ENCODE measurements at regions not wholly inside any gene's neighbourhood (a gene's known extent, or its start where the extent isn't known, plus 50 kb on each side); places are given as distances from the start of the nearest gene placed in this dataset.

DNA sequence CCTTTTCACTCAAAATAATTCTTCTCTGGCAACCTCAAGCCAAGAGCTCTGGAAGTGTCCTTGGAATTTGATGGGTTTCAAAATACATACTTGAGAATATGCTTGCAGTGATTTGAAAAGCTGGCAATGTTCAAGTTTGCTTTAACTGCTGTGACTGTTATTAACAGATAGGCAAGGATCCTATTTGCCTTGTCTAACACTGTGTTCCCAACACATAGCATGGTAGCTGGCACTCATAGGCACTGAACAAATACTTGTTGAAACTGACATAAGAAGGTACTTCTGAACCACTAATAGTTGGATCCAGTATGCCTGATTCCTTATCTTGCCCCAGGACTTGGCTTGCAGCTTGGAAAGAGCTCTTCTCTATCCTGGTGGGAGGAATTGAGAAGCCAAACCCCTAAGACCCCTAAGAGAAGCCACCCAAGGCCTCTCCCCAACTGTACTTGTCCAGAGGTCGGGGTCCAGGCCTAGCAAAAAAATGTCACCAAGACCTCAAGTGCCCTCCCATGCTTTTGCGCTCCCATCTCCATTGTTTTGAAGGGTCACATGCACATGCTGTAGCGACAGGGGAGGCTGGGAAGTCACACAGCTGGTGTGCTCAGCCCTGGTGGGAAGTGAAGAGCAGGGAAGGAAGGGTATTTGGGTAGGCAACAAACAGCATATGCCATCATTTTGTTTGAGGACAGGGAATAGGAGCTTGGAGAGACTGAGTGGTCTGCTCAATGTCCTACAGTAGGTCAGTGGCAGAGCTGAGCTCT lies 118.4 kb upstream of the HAAO start:
- DNase-seq = no peak

DNA sequence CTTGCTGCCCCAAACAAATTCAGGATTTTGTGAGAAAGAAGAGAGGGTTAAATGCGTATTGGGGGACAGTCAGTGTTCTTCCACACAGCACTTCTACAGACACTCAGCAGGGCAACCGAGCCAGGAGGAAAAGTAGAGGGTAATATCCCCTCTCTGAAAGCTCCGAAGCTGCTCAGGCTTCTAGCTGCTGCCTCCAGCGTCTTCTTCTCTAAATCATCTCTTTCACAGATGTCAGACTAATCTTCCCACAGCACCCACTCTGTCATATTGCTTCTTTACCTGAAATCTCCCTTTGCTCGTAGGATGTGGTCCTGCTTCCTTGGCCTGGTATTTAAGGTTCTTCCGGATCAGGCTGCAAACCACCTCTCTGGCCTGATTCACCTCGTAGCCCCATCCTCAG lies 117.6 kb upstream of the HAAO start:
- no peak for DNase-seq

DNA sequence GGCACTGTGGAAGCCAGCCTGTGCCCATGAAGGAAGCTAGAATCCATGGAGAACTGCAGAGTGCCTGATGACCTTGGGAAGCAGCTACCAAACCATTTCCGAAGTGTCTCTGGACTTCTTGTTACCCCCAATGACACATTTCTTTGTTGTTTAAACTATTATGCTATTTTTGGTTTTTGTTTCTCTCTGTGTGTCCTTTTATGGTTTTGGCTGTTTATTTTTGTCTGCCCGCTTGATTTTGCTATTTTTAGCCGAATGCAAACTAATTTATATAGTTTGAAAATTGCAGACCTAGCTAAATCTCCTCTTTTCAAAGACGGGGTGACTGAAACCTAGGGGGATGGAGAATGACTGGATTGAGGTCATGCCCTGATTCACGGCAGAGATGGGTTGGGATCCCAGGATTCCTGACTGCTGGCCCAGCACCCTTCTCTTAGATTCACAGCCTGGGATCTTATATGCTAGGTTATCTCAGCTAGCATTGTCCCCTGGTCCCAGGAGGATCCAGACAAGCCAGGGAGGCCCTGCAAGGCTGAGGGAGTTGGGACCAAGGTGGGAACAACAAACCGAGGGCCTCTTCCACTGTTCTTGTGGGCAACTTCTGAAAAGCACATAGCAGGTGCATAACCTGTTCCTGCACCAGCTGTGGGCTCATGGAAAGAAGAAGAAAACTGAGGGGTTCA lies 116.3 kb upstream of the HAAO start:
- no peak for DNase-seq

DNA sequence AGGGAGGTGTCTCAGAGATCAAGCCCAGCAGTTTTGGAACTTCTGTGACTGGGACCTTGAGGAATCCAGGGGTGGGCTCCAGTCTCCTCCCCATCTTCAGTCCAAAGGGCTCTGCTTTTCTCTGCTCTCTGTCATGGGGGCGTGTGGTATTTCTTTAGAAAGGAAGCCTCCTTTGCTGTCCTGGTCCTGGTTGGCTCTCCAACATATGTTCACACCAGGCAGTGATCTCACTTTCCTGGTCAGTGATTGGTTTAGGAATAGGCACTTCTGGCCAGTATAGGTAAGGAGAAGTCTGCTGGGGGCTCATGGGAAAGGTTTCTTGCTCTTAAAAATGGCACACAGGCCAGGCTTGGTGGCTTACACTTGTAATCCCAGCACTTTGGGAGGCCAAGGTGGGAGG lies 115.5 kb upstream of the HAAO start:
- no peak for DNase-seq

DNA sequence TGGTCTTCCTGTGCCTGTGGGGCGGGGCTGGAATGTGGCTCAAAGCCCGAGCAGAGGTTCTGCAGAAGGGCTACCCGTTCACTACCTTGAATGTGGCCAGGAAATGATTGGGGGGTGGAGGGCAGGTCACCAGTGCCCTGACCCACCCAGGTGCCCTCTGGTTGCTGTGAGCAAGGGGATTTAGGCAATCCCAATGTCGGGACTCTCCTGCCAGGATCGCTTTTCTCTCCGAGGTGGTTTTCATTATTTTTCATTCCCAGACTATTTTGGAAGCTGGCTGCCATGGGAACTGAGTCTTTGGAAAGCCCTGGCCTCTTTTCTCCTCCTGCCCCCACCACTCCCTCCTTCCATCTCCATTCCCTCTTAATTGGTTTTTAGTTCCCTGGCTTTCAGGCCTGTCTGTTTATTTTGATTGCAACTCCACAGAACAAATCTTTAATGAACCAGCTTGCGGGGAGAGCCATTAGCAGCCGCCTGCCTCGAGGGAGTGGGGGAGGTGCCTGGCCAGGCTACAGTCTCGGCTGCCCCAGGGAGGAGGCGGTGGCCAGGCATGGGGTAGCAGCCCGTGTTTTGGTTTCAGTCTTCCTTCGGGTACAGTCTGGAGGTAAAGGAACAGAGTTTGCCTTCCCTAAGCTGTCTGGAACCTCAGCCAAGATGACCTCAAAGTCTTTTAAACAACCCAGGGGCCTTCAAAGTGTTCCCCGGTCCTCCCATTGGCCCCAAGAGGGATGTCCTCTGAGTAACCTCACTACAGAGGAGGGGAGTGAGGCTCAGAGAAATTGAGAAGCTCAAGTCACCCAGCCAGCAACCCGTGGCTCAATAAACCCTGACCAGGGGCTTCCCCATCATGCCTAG lies 114.4 kb upstream of the HAAO start:
- DNase-seq = no peak

DNA sequence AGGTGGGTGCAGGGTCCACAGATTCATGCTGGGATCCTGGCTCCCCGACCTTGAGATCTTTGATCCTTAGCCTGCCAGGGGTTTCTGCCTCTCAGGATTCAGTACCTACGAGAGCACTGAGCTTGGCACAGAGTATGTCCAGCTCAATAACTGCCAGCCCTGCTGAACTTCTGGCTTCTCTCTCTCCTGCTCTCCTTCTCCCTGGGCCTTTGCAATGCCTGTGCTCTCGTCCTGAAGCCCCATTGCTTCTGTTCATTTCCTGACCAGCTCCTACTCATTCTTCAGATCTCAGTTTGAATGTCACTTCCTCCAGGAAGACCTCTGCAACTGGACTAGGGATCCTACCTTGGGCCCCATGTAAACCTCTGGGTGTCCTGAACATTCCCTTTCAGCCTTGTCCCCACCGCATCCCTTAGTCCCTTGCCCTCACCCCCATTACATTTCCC lies 113.8 kb upstream of the HAAO start:
- no peak for DNase-seq

DNA sequence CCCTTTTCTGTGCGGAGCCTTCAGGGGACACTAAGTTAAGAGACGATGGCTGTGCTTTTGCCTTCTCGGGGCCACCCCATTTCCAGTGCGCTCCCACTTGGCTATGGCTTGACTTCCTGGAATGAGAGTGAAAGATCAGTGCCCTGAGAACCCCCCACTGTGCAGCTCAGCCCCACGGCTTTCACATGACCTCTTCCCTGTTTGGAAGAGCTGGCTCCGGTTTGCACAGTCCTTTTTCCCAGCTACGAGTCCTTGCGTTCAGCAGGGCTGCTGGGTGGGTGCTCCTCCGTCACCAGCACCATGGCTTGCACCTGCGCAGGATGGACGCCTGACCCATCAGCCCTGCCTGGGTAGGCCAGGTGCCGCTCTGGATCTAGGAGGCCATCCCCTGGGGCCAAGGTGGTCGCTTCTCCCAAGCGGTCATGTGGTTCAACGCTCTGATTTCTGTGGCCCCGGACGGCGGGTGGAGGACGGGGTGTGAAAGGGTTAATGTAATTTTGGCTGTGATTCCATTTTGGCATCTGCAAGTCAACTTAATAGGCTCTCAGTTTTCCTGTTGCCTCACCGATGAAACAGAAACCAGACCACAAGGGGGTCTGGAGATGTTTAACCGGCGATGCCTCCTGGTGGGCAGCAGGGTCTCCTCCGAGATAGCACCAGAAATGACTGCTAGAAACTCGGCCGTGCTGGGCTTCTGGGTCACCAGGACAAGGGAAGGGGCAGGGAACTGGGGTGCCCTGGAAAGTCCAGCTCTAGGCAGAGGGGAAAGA lies 113.1 kb upstream of the HAAO start:
- DNase-seq = no peak

DNA sequence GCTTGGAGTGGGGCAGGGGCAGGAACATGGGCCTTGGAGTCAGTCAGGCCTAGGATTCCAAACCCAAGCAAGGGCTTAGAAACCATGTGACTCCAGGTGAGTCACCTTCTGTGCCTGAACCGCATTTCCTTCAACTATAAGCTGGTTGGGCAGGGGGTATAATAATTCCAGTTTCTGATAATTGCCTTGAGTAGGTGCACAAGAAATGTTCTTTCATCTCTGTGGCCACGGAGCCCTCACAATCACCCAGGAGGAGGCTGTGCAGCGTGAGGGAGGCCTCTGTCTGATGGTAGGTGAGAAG lies 112.1 kb upstream of the HAAO start:
- DNase-seq = no peak

DNA sequence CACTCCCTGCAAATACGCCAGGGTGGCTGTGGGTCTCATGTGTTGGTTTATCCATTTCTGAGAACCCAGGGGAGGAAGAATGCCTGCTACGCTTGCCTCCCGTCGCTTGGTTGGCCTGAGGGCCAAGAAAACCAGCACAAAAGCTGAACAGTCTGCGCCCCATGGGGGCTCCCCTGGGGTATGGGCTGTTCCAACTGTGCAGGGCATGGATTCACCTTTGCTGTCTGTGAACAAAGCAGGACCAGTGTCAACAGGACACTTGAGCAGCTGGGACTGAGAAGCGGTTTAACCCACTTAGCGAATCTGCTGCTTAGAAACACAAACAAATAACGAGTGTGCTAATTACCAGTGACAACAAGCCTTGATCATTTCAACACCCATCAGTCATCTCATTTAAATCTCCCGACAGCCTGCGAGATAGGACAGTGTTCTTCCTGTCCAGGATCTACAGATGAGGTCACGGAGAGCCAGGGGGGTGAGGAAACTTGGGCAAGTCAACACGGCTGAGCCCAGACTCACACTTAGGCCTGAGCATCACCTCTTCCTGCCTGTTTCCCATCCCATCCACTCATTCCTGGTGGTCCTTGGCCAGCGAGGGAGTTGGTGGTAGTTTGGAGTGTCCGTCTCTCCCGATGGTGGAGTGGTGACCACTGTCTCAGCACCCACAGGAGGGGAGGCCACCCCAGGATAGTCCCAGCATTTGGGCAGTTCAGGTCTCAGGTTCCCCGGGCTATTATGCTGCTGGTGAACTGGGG lies 111.6 kb upstream of the HAAO start:
- DNase-seq = no peak

DNA sequence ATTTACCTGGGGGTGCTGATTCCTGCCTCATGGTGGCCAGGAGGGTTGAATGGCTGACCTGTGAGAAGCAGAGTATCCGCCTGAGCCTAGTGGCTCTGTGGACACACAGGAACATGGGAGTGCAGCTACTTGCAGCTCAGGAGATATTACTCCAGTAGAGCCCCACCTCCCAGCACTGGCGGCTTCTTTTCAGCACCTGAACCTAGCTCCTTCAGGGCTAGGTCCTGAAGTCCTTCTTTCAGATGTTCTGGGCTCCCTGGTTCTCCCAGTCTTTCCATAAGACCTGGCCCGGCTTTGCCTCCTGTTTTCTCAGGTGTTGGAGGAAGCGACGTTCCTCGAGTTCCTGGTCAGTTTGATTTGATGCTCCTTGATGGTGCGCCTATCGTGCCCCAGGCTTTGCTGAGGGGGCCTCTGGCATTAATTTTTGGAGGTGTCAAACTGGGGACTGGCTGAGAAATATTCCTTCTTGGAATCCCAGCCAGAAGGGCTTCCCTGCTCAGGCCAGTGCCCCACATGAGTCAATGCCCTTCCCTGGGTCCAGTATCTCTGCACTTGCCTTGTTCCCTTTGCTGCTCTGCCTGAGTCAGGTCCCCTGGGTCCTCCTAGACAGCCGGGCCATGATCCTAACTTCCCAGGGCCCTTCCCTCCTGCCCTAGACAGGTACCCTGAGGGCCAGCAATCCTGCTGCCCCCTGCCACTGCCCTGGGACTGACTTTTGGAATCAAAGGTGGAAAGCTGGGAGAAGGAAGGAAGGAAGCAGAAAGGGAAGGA lies 110.7 kb upstream of the HAAO start:
- DNase-seq = no peak

DNA sequence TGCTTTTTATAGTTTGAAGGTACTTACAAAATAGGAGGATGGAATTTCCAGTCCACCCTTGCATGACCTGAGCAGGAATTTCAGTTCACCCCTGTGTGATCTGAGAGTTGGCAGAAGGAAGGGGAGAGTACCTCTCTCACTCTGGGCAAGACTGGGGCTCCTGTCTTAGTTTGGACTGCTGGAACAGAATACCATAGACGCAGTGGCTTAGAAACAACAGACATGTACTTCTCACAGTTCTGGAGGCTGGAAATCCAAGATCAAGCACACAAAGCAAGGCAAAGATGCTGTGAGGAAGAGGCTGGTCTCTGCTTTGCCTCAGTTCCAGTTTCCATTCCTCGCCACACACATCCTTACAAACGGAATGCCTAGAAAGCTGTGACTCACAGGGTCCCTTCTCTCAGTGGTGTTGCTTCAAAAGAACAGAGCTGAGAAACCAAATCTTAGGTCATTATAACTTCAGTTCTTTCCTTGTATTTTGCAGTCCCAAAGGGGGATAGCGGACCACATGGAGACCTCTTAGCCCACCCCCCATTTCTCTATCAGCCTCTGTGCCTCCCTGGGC lies 108.8 kb upstream of the HAAO start:
- no peak for DNase-seq

DNA sequence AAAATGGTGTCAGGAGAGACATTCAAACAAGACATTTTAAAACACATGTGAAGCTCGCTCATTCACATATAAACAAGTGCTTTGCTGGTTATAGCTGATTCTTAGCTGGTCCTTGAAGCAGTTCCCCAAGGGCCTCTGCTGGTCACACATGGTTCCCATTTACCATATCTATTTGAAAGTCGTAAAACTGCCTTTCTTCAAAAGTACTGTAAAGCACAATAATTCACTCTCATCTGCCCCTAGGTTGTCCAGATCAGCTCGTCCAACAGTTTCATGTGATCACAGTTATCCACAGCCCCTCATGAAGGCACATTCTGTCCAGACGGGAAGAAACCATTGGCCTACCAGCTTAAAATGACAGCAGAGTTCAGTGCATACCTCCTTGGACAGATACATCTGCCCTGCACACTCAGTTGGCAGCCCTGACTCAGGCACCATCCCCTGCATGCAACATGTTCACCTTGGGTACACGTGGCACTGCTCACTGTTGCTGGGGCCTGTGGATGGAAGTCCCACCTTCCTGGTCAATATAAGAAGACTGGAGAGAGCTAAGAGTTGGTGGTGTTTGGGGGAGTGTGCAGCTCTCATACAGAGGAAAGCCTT lies 108.0 kb upstream of the HAAO start:
- no peak for DNase-seq

DNA sequence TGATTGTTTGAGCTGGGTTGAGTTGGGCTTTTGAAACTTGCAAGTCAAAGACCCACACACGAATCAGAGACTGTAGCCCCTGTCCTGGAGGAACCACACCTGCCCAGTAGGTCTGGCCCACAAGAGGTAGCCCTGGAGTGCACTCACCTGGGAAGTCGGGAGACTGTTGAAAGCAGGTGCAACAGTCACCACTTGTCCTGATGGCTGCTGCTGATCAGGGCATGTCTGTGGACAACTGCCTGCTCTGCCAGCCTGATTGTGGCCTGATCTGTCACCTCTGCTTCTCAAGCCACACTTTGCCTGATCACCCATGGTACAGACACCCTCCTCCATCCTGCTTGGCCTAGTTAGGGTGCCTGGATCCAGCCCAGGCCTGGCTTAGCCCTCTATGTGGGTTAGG lies 105.0 kb upstream of the HAAO start:
- no peak for DNase-seq

DNA sequence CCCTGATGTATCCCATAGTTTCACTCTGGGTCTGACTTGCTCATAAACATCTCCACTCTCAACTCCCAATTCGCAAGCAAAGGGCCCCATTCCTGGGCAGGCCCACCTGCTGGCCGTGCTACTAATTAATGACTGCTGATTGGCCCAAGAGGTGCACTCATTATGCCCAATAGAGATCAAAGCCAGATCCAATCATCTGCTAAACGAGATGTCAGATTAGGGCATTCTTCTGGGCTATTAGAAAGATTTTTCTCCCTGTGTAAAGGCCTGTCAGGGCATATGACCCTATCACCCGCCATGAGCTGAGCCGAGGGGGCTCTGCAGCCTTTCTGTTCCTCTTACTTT lies 103.4 kb upstream of the HAAO start:
- no peak for DNase-seq

DNA sequence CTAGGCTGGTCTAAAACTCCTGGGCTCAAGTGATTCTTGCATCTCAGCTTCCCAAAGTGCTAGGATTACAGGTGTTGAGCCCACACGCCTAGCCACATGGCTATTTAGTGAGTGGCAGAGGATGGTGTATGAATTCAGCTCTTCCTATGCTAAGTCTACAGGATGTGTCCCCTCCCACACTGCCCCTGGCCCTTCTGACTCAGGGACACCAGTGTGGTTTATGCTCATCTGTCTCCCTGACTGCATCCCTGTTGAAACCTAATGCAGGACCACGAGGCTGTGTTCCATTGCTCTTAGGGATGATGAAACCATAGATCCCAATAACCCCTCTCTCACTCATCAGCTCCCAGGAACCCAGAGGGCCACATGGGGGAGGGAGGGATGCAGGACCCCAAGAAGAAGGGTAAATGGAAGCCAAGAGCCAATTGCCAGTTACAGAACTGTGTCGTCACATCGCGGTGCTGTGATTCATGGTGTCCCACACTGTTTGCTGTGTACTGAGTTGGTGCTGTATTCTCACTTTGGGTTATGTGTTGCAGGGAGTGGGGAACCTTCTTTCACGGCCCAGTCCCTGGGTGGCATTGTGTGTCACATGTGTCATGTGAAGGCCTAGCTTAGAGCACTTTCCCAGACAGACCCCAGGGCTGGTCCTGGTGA lies 102.9 kb upstream of the HAAO start:
- DNase-seq = no peak

DNA sequence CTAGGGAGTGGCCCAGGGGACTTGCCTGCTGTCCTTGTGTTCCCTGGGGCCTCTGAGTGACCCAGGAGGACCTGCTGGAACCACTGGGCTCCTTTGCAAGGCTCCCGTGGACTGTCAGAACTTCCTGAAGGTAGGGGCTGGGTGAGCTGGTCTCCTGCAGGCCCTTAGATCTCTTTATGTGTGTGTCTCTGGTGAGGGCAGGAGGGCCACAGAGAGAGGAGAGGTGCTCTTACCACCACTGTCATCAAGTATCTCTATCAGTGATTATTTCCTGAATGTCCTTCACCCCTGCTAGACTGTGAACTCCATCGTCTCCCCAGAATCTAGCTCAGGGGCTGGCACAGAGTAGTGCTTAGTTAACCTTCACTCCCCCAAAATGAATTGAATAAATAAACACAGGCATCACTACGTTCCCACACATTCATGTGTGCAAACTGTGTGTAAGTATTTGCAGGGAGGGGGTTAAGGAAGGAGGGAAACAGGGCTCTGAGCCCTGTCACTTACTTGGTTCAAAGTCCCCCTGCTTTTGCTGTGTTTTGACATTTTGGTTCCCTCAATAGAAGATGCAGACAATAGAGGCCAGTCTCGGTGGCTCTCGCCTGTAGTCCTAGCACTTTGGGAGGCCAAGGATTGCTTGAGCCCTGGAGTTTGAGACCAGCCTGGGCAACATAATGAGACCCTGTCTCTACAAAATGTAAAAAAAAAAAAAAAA lies 100.8 kb upstream of the HAAO start:
- DNase-seq = no peak

DNA sequence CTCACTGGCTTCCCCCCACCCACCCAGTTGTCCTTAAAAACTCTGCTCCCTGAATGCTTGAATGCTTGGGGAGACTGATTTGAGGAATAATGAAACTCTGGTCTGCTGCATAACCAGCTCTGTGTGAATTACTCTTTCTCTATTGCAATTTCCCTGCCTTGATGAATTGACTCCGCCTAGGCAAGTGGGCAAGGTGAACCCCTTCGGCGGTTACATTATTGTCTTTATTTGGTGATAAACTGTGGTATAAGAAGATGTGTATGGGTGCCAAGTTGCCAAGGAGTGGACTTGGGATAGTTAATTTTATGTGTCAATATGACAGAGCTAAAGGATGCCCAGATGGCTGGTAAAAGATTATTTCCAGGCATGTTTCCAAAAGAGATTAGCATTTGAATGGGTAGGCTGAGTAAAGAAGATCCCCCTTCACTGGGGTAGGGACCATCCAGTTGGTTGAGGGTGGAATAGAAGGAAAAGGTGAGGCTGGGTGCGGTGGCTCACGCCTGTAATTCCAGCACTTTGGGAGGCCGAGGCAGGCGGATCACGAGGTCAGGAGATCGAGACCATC lies 98.5 kb upstream of the HAAO start:
- no peak for DNase-seq

DNA sequence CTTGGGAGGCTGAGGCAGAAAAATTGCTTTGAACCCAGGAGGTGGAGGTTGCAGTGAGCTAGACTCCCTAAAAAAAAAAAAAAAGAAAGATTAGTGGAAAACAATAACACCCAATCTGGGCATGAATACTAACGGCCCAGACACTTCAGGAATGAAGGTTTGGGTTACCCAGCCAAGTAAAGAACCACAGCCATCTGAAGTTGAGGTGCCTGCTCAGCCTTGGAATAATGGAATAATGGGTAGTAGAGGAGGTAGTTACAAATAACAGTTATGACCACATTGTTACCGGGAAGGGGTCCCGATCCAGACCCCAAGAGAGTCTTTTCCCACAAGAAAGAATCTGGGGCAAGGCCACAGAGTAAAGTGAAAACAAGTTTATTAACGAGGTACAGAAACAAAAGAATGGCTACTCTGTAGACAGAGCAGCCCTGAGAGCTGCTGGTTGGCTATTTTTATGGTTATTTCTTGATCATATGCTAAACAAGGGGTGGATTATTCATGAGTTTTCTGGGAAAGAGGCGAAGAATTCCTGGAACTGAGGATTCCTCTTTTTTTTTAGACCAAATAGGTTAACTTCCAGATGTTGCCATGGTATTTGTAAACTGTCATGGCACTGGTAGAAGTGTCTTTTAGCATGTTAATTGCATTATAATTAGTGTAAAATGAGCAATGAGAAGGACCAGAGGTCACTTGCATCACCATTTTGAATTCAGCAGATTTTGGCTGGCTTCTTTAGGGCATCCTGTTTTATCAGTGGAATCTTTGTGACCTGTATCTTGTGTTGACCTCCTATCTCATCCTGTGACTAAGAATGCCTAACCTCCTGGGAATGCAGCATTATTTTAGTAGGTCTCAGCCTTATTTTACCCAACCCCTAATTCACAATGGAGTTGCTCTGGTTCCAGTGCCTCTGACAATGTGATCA lies 96.2 kb upstream of the HAAO start:
- DNase-seq = no peak
